Tibial nerve (tissue), 4 donors: ENCODE measurements at regions not wholly inside any gene's neighbourhood (a gene's known extent, or its start where the extent isn't known, plus 50 kb on each side); places are given as distances from the start of the nearest gene placed in this dataset.

Experiments used
- EP300 ChIP-seq, 2 donors: sonication (generic); formaldehyde crosslinking; IDR thresholded peaks; one replicate each; pipeline ENCODE4 v1.6.1; 2017; ENCODE audit warnings: antibody characterized with exemption in 2 of 2, mild to moderate bottlenecking in 1 of 2
- POLR2A ChIP-seq, 2 donors: fragments of 450-650 bp; IDR thresholded peaks; one replicate each; pipeline ENCODE4 v1.6.1; 2017; ENCODE audit warnings: antibody characterized with exemption in 2 of 2, mild to moderate bottlenecking in 2 of 2, moderate library complexity in 2 of 2
- TF ChIP-seq, protein P1 (sequence below), 5 experiments: fragments of 200-600 bp in 3 of 5; fragments of 450-650 bp in 2 of 5; sonication (generic) in 3 of 5; IDR thresholded peaks; one replicate each; pipeline ENCODE4 v1.5.1; 2016 to 2019; ENCODE audit warnings: antibody characterized with exemption in 5 of 5, mild to moderate bottlenecking in 3 of 5, moderate library complexity in 2 of 5

DNA sequence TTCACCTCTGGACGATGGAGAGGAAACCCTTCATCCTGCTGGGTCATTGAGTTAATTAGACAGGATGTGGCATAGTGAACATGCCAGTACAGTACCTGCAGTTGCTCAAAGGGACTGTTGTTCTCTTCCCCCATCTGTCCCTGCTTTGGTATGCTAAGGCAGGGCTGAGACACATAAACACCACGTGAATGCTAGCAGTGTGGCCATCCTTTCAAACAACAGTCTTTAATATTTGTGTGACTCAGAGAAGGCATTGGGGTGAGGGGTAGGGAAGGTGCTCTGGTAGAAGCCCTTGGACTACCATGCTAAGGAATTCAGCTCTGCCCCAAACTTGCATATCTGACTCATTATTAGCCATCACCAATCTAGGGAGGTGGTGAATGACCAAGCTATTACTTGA lies 180.2 kb upstream of the ZNF618 start:
- TF ChIP-seq, protein P1, sequence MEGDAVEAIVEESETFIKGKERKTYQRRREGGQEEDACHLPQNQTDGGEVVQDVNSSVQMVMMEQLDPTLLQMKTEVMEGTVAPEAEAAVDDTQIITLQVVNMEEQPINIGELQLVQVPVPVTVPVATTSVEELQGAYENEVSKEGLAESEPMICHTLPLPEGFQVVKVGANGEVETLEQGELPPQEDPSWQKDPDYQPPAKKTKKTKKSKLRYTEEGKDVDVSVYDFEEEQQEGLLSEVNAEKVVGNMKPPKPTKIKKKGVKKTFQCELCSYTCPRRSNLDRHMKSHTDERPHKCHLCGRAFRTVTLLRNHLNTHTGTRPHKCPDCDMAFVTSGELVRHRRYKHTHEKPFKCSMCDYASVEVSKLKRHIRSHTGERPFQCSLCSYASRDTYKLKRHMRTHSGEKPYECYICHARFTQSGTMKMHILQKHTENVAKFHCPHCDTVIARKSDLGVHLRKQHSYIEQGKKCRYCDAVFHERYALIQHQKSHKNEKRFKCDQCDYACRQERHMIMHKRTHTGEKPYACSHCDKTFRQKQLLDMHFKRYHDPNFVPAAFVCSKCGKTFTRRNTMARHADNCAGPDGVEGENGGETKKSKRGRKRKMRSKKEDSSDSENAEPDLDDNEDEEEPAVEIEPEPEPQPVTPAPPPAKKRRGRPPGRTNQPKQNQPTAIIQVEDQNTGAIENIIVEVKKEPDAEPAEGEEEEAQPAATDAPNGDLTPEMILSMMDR (IDR thresholded peaks at IDR 0.05), result no peak
- TF ChIP-seq EP300 (IDR thresholded peaks at IDR 0.05) (no peak), POLR2A (IDR thresholded peaks at IDR 0.05) (no peak)
